Suprapubic skin (tissue), 4 donors: ENCODE measurements at regions not wholly inside any gene's neighbourhood (a gene's known extent, or its start where the extent isn't known, plus 50 kb on each side); places are given as distances from the start of the nearest gene placed in this dataset.

ENCODE experiments used
- EP300 ChIP-seq: sonication (generic); formaldehyde crosslinking; IDR thresholded peaks from one replicate; pipeline ENCODE4 v1.6.1; 2017; ENCODE audit warnings: antibody characterized with exemption
- POLR2A ChIP-seq, 2 donors: fragments of 450-650 bp; IDR thresholded peaks; one replicate each; pipeline ENCODE4 v1.6.1; 2017; ENCODE audit warnings: antibody characterized with exemption in 2 of 2, mild to moderate bottlenecking in 2 of 2, moderate library complexity in 2 of 2
- POLR2AphosphoS5 ChIP-seq, 3 donors: sonication (generic); formaldehyde crosslinking; IDR thresholded peaks; one replicate each; pipeline ENCODE4 v1.6.1; 2017; ENCODE audit warnings: antibody characterized with exemption in 3 of 3
- TF ChIP-seq, protein P1 (sequence below), 2 donors: fragments of 200-600 bp in 1 of 2; fragments of 450-650 bp in 1 of 2; sonication (generic) in 1 of 2; IDR thresholded peaks; one replicate each; pipeline ENCODE4 v1.5.1; 2016 to 2019; ENCODE audit warnings: antibody characterized with exemption in 2 of 2, mild to moderate bottlenecking in 1 of 2, moderate library complexity in 1 of 2

DNA sequence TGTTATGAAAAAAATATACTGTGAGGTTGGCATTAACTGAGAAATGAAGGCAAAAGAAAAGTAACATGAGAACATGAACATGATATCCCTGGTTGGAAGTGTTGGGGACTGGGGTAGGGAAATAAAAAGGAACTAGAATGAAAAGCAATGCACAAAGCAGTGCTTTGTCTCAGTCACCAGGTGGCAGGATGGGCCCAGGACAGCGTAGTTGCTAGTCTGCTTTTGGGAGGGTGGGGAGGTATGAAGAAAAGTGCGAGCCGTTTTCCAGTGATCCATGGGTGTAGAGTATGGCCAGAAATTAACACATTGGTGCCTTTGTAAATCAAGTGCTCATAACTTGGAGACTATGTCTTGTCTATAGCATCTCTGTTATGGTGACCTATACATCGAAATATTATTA is 662.5 kb upstream of the SALL1 start:
- TF ChIP-seq, protein P1, sequence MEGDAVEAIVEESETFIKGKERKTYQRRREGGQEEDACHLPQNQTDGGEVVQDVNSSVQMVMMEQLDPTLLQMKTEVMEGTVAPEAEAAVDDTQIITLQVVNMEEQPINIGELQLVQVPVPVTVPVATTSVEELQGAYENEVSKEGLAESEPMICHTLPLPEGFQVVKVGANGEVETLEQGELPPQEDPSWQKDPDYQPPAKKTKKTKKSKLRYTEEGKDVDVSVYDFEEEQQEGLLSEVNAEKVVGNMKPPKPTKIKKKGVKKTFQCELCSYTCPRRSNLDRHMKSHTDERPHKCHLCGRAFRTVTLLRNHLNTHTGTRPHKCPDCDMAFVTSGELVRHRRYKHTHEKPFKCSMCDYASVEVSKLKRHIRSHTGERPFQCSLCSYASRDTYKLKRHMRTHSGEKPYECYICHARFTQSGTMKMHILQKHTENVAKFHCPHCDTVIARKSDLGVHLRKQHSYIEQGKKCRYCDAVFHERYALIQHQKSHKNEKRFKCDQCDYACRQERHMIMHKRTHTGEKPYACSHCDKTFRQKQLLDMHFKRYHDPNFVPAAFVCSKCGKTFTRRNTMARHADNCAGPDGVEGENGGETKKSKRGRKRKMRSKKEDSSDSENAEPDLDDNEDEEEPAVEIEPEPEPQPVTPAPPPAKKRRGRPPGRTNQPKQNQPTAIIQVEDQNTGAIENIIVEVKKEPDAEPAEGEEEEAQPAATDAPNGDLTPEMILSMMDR (IDR thresholded peaks at IDR 0.05) = no peak
- TF ChIP-seq POLR2AphosphoS5 (IDR thresholded peaks at IDR 0.05) = no peak
- TF ChIP-seq POLR2A (IDR thresholded peaks at IDR 0.05) = no peak
- TF ChIP-seq EP300 = no peak
